ENCODE measurements at regions not wholly inside any gene's neighbourhood (a gene's known extent, or its start where the extent isn't known, plus 50 kb on each side); places are given as distances from the start of the nearest gene placed in this dataset.

DNA sequence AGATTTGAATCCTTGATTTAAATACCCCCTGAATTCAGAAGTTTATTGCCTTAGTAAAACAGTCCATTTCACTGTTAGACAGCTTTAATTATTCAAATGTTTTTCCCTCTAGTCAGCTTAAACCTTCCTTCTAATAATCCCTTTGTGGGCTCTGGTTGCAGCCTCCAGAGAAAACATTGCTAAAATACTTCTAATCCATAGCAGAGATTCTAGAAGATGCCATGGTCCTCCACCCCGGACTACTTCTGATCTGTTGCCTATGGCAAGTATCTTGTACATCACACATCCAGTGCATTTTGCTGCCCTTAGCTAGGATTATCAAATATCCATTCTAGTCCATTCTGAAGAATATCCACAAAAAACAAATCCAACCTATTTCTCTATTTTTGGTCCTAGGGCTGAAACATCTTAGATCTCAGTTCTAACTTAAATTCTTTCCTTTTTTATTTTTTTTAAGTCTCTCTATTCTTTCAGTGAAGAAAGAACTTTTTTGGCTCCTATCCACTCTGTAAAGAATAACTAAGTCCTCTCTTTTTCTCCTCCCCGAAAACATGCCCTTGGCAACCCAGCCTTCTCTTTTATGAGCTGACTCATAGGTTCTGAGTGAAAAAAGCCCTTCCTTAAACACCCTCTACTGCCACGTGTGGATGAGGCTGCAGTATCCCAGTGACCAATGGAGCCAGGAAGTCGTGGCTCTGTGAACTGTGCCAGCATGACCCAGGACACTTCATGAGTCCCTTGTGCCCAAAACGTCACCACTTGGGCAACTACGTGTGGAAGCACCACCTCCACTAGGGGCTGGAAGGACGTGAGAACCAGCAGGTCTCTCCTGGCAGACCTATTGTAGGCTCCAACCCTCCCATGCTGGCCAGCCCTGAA, 349.8 kb downstream of the TNS1 start:
- Histone ChIP-seq H3K4me3 (ENCODE audit: low read depth in 2 of 2, low read length in 2 of 2) (no peak overlapping the region), H3K27ac (ENCODE audit: low read length) (no peak overlapping the region), H3K4me1 (ENCODE audit: control insufficient read depth, insufficient read depth, low read length) (no peaks in the 10 kb centered on the region), H3K27me3 (ENCODE audit: control insufficient read depth, insufficient read depth, low read length) (no peaks in the 10 kb centered on the region; the same call in 1 of the 2 replicates), H3K36me3 (ENCODE audit: control insufficient read depth, insufficient read depth, low read length) (no peaks in the 10 kb centered on the region), H3K9me3 (ENCODE audit: control insufficient read depth, insufficient read depth, low read depth, low read length) (no peaks in the 10 kb centered on the region)
- CTCF ChIA-PET: no interaction called here
- TF ChIP-seq SIN3A (IDR thresholded peaks at IDR 0.05; ENCODE audit: borderline replicate concordance, insufficient read depth, low read depth, low read length): no peak
- TF ChIP-seq, protein P1, sequence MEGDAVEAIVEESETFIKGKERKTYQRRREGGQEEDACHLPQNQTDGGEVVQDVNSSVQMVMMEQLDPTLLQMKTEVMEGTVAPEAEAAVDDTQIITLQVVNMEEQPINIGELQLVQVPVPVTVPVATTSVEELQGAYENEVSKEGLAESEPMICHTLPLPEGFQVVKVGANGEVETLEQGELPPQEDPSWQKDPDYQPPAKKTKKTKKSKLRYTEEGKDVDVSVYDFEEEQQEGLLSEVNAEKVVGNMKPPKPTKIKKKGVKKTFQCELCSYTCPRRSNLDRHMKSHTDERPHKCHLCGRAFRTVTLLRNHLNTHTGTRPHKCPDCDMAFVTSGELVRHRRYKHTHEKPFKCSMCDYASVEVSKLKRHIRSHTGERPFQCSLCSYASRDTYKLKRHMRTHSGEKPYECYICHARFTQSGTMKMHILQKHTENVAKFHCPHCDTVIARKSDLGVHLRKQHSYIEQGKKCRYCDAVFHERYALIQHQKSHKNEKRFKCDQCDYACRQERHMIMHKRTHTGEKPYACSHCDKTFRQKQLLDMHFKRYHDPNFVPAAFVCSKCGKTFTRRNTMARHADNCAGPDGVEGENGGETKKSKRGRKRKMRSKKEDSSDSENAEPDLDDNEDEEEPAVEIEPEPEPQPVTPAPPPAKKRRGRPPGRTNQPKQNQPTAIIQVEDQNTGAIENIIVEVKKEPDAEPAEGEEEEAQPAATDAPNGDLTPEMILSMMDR (IDR thresholded peaks at IDR 0.05): no peak
- TF ChIP-seq POLR2AphosphoS5 (IDR thresholded peaks at IDR 0.05; ENCODE audit: low read depth, low read length): no peak
- TF ChIP-seq TCF7L2 (IDR thresholded peaks at IDR 0.05; ENCODE audit: low read depth, low read length): no peak
- TF ChIP-seq, protein P2, sequence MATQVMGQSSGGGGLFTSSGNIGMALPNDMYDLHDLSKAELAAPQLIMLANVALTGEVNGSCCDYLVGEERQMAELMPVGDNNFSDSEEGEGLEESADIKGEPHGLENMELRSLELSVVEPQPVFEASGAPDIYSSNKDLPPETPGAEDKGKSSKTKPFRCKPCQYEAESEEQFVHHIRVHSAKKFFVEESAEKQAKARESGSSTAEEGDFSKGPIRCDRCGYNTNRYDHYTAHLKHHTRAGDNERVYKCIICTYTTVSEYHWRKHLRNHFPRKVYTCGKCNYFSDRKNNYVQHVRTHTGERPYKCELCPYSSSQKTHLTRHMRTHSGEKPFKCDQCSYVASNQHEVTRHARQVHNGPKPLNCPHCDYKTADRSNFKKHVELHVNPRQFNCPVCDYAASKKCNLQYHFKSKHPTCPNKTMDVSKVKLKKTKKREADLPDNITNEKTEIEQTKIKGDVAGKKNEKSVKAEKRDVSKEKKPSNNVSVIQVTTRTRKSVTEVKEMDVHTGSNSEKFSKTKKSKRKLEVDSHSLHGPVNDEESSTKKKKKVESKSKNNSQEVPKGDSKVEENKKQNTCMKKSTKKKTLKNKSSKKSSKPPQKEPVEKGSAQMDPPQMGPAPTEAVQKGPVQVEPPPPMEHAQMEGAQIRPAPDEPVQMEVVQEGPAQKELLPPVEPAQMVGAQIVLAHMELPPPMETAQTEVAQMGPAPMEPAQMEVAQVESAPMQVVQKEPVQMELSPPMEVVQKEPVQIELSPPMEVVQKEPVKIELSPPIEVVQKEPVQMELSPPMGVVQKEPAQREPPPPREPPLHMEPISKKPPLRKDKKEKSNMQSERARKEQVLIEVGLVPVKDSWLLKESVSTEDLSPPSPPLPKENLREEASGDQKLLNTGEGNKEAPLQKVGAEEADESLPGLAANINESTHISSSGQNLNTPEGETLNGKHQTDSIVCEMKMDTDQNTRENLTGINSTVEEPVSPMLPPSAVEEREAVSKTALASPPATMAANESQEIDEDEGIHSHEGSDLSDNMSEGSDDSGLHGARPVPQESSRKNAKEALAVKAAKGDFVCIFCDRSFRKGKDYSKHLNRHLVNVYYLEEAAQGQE (IDR thresholded peaks at IDR 0.05; ENCODE audit: insufficient read depth in 1 of 2, low read depth in 2 of 2, low read length in 1 of 2): no peak
- POLR2A ChIA-PET: no interaction called here
- no peak for DNase-seq (ENCODE audit: low read depth, low spot score)
- peak; percentile 34; the same call in 1 of the 2 replicates for ATAC-seq
- in situ Hi-C loops (cut with HindIII; ENCODE audit: low pct_unique_long_range_greater_than_20kb, low sequenced_read_pairs): no loop called here
- BruUV-seq (replicated peaks): no TSS peak
- intact Hi-C loops (cut with micrococcal nuclease; ENCODE audit: unreplicated experiment): no loop called here

DNA sequence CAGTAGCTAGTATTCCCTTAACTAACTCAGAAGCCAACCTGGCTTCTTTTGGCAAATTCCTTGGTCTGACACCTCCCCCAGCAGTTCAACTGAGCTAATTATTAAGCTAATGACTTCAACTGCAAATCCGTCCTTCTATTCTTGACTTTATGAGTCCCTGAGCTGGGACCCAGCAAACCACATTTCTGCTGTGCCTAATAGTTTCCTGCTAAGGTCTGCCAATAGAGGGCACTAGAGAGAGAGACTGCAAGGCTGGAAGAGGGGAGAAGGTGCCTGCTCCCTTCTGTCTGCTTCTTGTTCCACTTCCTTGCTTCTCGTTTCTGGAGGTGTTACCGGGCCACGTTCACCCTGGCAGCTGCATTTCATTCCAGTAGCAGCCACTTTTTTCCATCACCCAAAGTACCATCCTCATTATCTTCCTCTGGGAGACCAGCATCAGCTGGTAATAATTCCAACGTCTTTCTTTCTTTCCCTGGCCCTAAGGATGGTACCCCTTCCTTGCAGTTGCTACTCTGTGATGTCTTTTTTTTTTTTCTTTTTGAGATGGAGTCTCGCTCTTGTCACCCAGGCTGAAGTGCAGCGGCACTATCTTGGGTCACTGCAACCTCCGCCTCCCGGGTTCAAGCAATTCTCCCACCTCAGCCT, 352.0 kb downstream of the TNS1 start:
- ATAC-seq: no peak
- POLR2A ChIA-PET: no interaction called here

More for the DNA sequence above, 352.0 kb downstream of the TNS1 start:
- Histone ChIP-seq H3K27me3 (ENCODE audit: control insufficient read depth, insufficient read depth, low read length) (no peaks in the 10 kb centered on the region; the same call in 1 of the 2 replicates), H3K27ac (ENCODE audit: low read length) (no peak overlapping the region), H3K9me3 (ENCODE audit: control insufficient read depth, insufficient read depth, low read depth, low read length) (no peaks in the 10 kb centered on the region), H3K4me3 (ENCODE audit: low read depth in 2 of 2, low read length in 2 of 2) (no peak overlapping the region), H3K36me3 (ENCODE audit: control insufficient read depth, insufficient read depth, low read length) (no peaks in the 10 kb centered on the region), H3K4me1 (ENCODE audit: control insufficient read depth, insufficient read depth, low read length) (no peaks in the 10 kb centered on the region)
- intact Hi-C loops (cut with micrococcal nuclease; ENCODE audit: unreplicated experiment): no loop called here
- CTCF ChIA-PET: no interaction called here
- peak; percentile 24 for DNase-seq (ENCODE audit: low read depth, low spot score)
- no TSS peak for BruUV-seq (replicated peaks)
- in situ Hi-C loops (cut with HindIII; ENCODE audit: low pct_unique_long_range_greater_than_20kb, low sequenced_read_pairs): no loop called here
- TF ChIP-seq, protein P1 (IDR thresholded peaks at IDR 0.05): peak; percentile 66
- no peak for TF ChIP-seq POLR2AphosphoS5 (IDR thresholded peaks at IDR 0.05; ENCODE audit: low read depth, low read length)
- TF ChIP-seq TCF7L2 (IDR thresholded peaks at IDR 0.05; ENCODE audit: low read depth, low read length): no peak

Measured in Panc1 (cell line).